Nucleus accumbens (tissue), 56 donors: ENCODE measurements at regions not wholly inside any gene's neighbourhood (a gene's known extent, or its start where the extent isn't known, plus 50 kb on each side); places are given as distances from the start of the nearest gene placed in this dataset.
"Not testable (repeated sequence)": the region's sequence is repeated elsewhere in the genome, so short reads cannot be mapped to it uniquely, and the experiment has no call there.

ENCODE experiments used
- DNase-seq, 56 donors: peaks; one replicate each; lab custom pipeline; 2025; lab: John Stamatoyannopoulos, UW

- no peak for DNase-seq
These were observed 1111.2 kb downstream of the TUSC7 start for GRCh38 chr3:117820658-117821299.

GRCh38 chr3:117822416-117822815, 1112.8 kb downstream of the TUSC7 start:
- DNase-seq, result no peak

DNA sequence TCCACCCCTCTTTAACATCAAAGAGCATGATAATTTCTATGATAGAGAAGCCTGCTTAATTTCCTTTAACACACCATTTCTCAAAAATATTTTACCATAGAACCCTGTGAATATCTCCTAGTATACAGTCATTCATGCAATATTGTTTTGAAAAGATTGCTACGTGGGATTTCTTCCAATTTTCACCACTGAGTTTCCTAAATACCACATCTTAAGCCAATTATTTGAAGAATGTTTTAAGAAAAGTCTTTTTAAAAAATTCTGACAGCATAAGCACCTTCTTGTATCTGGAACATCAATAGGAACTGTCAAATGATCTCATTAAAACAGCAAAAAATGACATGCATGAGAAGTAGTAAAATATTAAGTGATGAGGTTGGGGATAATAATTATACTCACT, 1126.7 kb downstream of the TUSC7 start:
- no peak for DNase-seq

GRCh38 chr3:117837391-117837790, 1127.8 kb downstream of the TUSC7 start:
- no peak for DNase-seq

DNA sequence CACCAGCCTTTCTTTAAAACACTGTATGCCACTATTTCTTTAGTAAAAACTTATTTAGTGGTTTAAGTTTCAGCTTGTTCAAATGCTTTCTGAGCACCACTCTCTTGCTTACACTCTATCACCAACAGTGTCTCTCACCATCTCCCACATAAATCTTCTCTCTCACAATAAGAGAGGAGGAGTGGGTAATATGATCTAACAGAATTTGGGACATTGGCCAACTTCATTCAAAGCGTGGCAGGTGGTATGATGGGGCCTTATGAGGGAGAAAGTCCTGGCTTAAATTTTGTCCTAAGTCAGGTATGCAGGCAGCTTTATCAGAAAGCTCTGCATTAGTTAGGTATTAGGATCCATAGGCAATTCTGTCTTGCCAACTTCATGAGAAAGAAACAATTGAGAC, 1132.5 kb downstream of the TUSC7 start:
- DNase-seq, result no peak

DNA sequence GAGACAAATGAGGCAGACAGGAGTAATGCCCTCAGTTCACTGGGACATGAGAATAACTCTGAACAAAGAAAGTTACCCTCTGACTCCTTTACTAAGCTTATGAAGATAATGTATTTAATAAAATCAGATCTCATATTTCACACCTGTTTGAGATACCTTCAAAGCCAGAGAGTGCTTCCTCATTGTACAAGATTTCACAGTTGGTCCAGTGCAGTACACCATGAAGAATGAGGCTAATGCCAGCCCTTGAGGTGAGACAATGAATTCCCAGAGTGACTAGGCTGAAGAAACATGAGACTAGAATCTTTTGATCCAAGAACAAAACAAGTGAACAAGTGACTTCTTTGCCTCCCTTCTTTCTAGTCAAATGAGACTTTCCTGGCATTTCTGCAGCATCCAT, 1133.8 kb downstream of the TUSC7 start:
- DNase-seq, result no peak

DNA sequence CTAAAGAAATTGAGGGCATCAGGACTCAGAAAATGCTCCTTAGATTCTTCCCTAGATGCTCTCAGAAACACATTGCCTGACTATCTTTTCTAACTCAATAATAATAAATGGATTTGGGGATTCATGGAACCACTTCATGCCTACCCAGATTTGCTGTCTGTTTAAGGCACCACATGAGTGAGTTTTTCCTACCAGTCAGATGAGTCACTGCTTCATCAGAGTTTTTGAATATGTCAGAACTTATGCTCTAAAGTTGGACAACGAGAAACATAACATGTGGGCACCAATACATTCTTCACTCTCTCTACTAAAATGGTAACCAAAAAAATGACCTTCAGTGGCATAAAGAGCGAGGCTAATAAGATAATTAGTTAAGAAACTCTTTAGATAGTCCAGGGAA, 1135.1 kb downstream of the TUSC7 start:
- DNase-seq, result no peak

- DNase-seq, result no peak
These were observed 1136.7 kb downstream of the TUSC7 start for GRCh38 chr3:117846238-117846637.

GRCh38 chr3:117848606-117849005, 1139.0 kb downstream of the TUSC7 start:
- DNase-seq, result no peak

- DNase-seq, result no peak
These were observed 1144.5 kb downstream of the TUSC7 start for GRCh38 chr3:117853923-117854668.

GRCh38 chr3:117856354-117856753, 1146.8 kb downstream of the TUSC7 start:
- DNase-seq, result no peak

GRCh38 chr3:117863146-117863545, 1153.6 kb downstream of the TUSC7 start:
- DNase-seq, result no peak

DNA sequence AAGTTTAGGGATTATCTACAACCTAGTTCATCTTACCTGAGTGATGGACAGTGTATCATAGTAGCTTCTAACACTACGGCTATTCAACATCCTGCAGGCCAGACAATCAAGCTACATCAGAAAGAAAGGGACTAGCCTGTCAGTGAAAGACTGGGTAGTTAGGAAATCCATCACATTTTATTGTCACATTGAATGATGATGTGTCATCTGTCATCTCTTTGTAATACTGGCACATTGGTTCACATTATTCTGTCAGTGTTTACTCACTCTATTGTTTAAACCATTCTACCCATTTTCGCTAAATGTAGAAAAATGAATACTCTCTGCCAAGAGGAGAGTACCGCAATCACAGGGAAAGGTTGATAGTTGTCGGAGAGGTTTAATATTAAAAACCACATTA, 1155.8 kb downstream of the TUSC7 start:
- DNase-seq, result no peak

GRCh38 chr3:117868766-117869165, 1159.2 kb downstream of the TUSC7 start:
- no peak for DNase-seq

DNA sequence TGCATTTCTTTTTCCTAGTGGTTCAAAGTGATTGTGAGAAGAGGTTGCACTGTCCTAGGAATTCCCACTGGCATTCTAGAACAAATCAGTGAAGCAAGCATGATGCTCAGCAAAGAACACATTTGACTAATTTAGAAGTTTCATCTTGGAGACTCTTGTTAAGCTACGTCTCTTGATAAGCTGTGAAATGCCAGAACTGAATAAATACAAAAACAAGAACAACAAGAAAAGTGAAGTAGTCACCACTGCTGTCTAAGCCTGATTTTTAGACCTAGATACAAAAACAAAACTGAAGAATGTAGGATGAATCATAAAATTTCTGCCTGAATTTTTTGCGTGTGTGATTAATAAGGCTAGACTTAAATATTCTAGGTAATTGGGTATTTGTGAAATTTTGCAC, 1162.4 kb downstream of the TUSC7 start:
- no peak for DNase-seq

DNA sequence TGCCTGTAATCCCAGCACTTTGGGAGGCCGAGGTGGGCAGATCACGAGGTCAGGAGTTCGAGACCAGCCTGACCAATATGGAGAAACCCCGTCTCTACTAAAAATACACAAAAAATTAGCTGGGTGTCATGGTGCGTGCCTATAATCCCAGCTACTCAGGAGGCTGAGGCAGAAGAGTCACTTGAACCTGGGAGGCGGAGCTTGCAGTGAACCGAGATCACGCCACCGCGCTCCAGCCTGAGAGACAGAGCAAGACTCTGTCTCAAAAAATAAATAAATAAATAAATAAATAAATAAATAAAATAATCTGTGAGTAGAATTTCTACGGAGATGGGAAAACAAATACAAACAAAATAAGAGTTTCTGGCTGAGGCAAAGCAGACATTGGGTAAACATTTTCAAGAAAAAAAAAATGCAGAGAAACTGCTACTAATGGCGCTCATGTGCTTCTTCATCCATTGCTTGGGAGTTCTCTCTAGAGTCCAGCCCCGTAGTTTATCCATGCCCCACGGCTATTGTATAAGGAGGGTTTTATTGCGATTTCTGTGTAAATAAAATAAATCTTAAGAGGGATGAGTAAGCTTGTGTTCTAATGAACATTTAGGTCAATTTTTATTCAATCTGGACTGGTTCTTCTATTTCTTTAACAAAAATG, 1161.9 kb downstream of the IGSF11 start:
- not testable (repeated sequence) for DNase-seq

DNA sequence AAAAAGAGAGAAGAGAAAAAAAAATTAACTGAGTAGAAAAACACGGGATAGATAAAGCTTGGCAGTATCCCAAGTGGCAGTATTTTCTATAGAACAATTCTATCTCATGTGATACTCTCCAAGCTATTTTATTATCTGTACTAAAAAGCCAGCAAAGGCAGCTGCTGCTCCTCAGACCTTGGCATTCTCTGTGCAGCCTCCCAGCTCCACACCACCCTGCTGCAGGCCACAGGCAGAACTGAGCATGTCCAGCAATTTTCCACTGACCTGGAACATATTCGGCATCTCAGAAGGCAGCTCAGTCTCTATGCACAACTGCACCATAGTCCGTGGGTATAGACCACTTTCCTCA, 1161.4 kb downstream of the IGSF11 start:
- peak in 24 of 56 donors; percentile 1 to 50 (median 10) for DNase-seq

GRCh38 chr3:117874028-117874690, 1160.5 kb downstream of the IGSF11 start:
- no peak for DNase-seq

DNA sequence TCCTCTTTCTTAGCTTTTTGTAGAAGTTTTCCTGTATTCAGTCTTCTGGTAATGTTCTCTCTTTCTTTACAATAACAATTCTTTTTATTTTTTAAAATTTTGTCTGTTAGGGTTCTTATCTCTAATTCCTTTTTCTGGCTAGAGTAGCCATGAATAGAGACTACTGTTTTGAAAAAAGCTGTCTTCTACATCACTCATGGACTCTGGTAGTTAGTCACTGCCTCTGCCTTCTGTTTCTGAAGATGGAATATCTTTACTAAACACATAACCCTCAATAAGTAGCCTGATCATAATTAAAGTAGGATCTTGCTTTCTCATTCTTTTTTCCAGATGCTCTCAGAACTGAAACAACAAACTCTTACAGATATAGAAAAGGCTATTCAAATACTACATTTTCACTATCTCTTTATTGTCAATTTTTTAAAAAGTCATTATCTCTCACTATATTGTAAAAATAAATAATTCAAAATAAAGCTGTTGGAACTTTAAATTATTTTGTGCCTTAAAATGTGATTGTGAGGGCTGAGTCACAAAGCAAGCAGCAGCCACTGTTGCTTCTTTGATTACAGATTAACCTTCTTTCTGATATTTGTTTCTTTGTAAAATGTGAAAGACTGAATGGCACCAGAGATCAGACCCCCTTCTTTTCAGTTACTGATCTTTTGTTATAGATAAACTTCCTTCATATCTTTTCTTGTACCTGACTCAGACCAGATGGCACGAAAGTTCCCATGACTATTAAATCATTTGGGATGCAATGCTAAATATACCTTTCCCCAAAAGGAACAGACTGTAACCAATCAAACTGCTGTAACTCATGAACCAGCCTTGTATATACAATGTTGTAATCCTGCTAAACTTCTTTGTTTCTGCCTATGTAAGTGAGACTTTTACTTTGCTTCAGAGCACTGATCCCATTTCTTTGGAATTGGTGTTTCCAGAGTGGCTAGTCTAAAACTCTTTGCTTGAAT, 1159.5 kb downstream of the IGSF11 start:
- no peak for DNase-seq

DNA sequence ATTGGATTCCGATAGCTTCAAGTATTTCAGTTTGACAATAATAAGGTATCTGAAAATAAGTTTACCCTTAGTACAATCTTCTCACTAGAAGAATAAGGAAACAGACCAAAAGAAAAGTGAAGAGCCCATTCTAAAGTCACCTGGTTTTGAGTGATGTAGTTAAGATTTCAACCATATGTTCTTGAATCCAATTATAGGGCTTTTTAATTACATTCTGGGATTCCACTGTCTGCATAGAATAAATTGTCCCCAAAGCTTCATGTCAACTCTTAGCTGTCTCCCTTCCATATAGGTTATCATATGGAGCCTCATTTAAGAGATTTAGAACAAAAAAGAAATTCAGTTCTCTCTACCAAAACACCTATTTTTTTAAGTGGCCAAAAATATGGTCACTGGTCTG, 1158.8 kb downstream of the IGSF11 start:
- DNase-seq, result no peak
